HEK293 (cell line): ENCODE measurements at regions not wholly inside any gene's neighbourhood (a gene's known extent, or its start where the extent isn't known, plus 50 kb on each side); places are given as distances from the start of the nearest gene placed in this dataset.

Source experiments
- CTCF ChIA-PET: fragments of 350-600 bp; formaldehyde crosslinking; extraction: SDS; loops from one replicate; lab custom pipeline; 2021; ENCODE audit warnings: antibody characterized with exemption; lab: Yijun Ruan, JAX
- POLR2A ChIA-PET: fragments of 300-600 bp; formaldehyde crosslinking; extraction: SDS; loops from one replicate; lab custom pipeline; 2020; ENCODE audit warnings: antibody characterized with exemption, inconsistent platforms; lab: Yijun Ruan, JAX
- H3K27ac ChIP-seq: fragments of 200-500 bp; sonication (Bioruptor generic); 2 replicates; pipeline ENCODE4 v1.5.1; 2014; ENCODE audit warnings: low read depth, low read length, control low read depth, inconsistent platforms; ENCODE audit errors: extremely low read depth
- H3K36me3 ChIP-seq, 2 experiments: fragments of 200-500 bp in 1 of 2; sonication (Bioruptor generic) in 1 of 2; 1 replicate in 1 of 2; 2 replicates in 1 of 2; pipeline ENCODE4 v1.5.1; 2014 to 2017; ENCODE audit warnings: inconsistent platforms in 2 of 2, low read length in 2 of 2; ENCODE audit not compliant: control insufficient read depth in 2 of 2, insufficient read depth in 1 of 2
- H3K4me1 ChIP-seq: fragments of 200-500 bp; sonication (Bioruptor generic); 2 replicates; pipeline ENCODE4 v1.5.1; 2014; ENCODE audit warnings: mild to moderate bottlenecking, low read length, inconsistent platforms; ENCODE audit not compliant: control insufficient read depth, insufficient read depth
- H3K4me3 ChIP-seq: 2 replicates; pipeline ENCODE4 v1.5.1; 2011; ENCODE audit warnings: low read depth, mild to moderate bottlenecking, control low read depth, low read length, moderate library complexity
- H3K9me3 ChIP-seq: fragments of 200-500 bp; sonication (Bioruptor generic); 2 replicates; pipeline ENCODE4 v1.5.1; 2014; ENCODE audit warnings: low read depth, low read length, inconsistent platforms; ENCODE audit not compliant: control insufficient read depth, insufficient read depth
- AEBP2 ChIP-seq: fragments of 450-650 bp; formaldehyde crosslinking; IDR thresholded peaks from 2 replicates; pipeline ENCODE4 v1.5.1; 2016; ENCODE audit warnings: missing biosample characterization, missing genetic modification characterization, borderline replicate concordance
- FEZF1 ChIP-seq: fragments of 450-650 bp; formaldehyde crosslinking; IDR thresholded peaks from 2 replicates; pipeline ENCODE4 v1.5.1; 2016; ENCODE audit warnings: missing biosample characterization, missing genetic modification characterization
- GLIS1 ChIP-seq: fragments of 450-650 bp; formaldehyde crosslinking; IDR thresholded peaks from 2 replicates; pipeline ENCODE4 v1.5.1; 2016; ENCODE audit warnings: missing biosample characterization, missing genetic modification characterization
- KLF8 ChIP-seq: fragments of 450-650 bp; formaldehyde crosslinking; IDR thresholded peaks from 2 replicates; pipeline ENCODE4 v1.5.1; 2016; ENCODE audit warnings: missing biosample characterization, missing genetic modification characterization
- PRDM10 ChIP-seq: fragments of 450-650 bp; formaldehyde crosslinking; IDR thresholded peaks from 2 replicates; pipeline ENCODE4 v1.5.1; 2016; ENCODE audit warnings: missing biosample characterization, missing genetic modification characterization
- PRDM6 ChIP-seq: fragments of 450-650 bp; formaldehyde crosslinking; IDR thresholded peaks from 2 replicates; pipeline ENCODE4 v1.5.1; 2017; ENCODE audit warnings: missing biosample characterization, missing genetic modification characterization
- RBAK ChIP-seq: fragments of 450-650 bp; formaldehyde crosslinking; IDR thresholded peaks from 2 replicates; pipeline ENCODE4 v1.5.1; 2016; ENCODE audit warnings: missing biosample characterization, missing genetic modification characterization
- SALL2 ChIP-seq: fragments of 450-650 bp; formaldehyde crosslinking; IDR thresholded peaks from 2 replicates; pipeline ENCODE4 v1.5.0; 2017; ENCODE audit warnings: missing biosample characterization, mild to moderate bottlenecking, missing genetic modification characterization, borderline replicate concordance
- ZBTB17 ChIP-seq: fragments of 450-650 bp; formaldehyde crosslinking; IDR thresholded peaks from 2 replicates; pipeline ENCODE4 v1.5.1; 2016; ENCODE audit warnings: missing biosample characterization, missing genetic modification characterization
- ZNF121 ChIP-seq: fragments of 450-650 bp; formaldehyde crosslinking; IDR thresholded peaks from 2 replicates; pipeline ENCODE4 v1.5.1; 2016; ENCODE audit warnings: missing biosample characterization, missing genetic modification characterization
- ZNF223 ChIP-seq: fragments of 450-650 bp; formaldehyde crosslinking; IDR thresholded peaks from 2 replicates; pipeline ENCODE4 v1.5.1; 2016; ENCODE audit warnings: missing biosample characterization, missing genetic modification characterization
- ZNF341 ChIP-seq: fragments of 450-650 bp; formaldehyde crosslinking; IDR thresholded peaks from 2 replicates; pipeline ENCODE4; 2016; ENCODE audit warnings: low read depth, missing biosample characterization, missing genetic modification characterization
- ZNF473 ChIP-seq: fragments of 450-650 bp; formaldehyde crosslinking; IDR thresholded peaks from 2 replicates; pipeline ENCODE4 v1.5.1; 2017; ENCODE audit warnings: missing biosample characterization, missing genetic modification characterization
- ZNF501 ChIP-seq: fragments of 450-650 bp; formaldehyde crosslinking; IDR thresholded peaks from 2 replicates; pipeline ENCODE4 v1.5.1; 2016; ENCODE audit warnings: missing biosample characterization, missing genetic modification characterization
- ZNF704 ChIP-seq: fragments of 450-650 bp; formaldehyde crosslinking; IDR thresholded peaks from 2 replicates; pipeline ENCODE4 v1.5.1; 2016; ENCODE audit warnings: missing biosample characterization, missing genetic modification characterization
- TF ChIP-seq, protein P1 (sequence below): fragments of 450-650 bp; formaldehyde crosslinking; IDR thresholded peaks from 2 replicates; pipeline ENCODE4 v1.5.1; 2016; ENCODE audit warnings: missing biosample characterization, missing genetic modification characterization
- TF ChIP-seq, protein P2 (sequence below): fragments of 450-650 bp; formaldehyde crosslinking; IDR thresholded peaks from 2 replicates; pipeline ENCODE4 v1.5.1; 2016; ENCODE audit warnings: missing biosample characterization, missing genetic modification characterization

DNA sequence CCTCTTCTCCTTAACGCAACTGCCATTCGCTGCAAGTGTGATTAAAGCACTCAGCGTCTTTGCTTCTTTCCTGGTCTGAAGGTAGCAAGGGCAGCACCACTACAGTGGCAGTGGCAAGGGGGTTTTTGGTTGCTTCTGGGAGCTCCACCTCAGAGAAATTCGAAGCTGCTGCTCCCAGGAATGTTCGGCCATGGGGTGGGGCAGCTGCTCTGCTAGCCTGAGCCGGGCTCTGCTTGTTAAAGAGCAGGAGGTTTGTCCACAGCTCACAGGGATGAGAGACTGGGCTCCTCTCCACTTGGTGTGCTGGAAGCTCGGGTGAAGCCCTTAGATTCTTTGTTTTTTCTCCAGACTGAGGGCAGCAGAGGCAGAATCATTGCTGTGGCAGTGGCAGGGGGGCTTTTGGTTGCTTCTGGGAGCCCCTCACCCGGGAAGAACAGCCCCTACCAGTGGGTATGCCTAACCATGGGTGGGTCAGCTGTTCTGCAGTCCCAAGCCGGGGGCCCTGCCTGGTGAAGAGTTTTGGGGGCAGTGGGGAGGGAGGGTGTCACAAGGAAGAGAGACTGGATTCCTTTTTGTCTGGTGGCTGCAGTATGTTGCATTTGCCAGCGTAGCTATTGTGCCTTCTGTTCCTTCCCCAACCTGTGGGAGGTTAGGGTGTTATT is 340.2 kb downstream of the AEBP2 start:
- Histone ChIP-seq H3K9me3 (no peaks in the 10 kb centered on the region), H3K36me3 (no peaks in the 10 kb centered on the region), H3K27ac (no peak overlapping the region), H3K4me1 (no peaks in the 10 kb centered on the region), H3K4me3 (no peak overlapping the region)
- no peak for TF ChIP-seq SALL2
- TF ChIP-seq, protein P1, sequence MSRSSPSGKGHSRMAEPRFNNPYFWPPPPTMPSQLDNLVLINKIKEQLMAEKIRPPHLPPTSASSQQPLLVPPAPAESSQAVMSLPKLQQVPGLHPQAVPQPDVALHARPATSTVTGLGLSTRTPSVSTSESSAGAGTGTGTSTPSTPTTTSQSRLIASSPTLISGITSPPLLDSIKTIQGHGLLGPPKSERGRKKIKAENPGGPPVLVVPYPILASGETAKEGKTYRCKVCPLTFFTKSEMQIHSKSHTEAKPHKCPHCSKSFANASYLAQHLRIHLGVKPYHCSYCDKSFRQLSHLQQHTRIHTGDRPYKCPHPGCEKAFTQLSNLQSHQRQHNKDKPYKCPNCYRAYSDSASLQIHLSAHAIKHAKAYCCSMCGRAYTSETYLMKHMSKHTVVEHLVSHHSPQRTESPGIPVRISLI, result no peak
- TF ChIP-seq PRDM6, result no peak
- no peak for TF ChIP-seq ZNF121 (tag by site-specific recombination)
- no peak for TF ChIP-seq ZNF223 (tag by site-specific recombination)
- TF ChIP-seq GLIS1 (tag by site-specific recombination), result no peak
- no peak for TF ChIP-seq ZBTB17 (tag by site-specific recombination)
- no peak for TF ChIP-seq ZNF341
- TF ChIP-seq AEBP2, result no peak
- TF ChIP-seq KLF8, result no peak
- no peak for TF ChIP-seq ZNF501 (tag by site-specific recombination)
- no peak for TF ChIP-seq ZNF704 (tag by site-specific recombination)
- no peak for TF ChIP-seq FEZF1 (tag by site-specific recombination)
- TF ChIP-seq PRDM10 (tag by site-specific recombination), result no peak
- TF ChIP-seq ZNF473 (tag by site-specific recombination), result no peak
- no peak for TF ChIP-seq RBAK (tag by site-specific recombination)
- TF ChIP-seq, protein P2, sequence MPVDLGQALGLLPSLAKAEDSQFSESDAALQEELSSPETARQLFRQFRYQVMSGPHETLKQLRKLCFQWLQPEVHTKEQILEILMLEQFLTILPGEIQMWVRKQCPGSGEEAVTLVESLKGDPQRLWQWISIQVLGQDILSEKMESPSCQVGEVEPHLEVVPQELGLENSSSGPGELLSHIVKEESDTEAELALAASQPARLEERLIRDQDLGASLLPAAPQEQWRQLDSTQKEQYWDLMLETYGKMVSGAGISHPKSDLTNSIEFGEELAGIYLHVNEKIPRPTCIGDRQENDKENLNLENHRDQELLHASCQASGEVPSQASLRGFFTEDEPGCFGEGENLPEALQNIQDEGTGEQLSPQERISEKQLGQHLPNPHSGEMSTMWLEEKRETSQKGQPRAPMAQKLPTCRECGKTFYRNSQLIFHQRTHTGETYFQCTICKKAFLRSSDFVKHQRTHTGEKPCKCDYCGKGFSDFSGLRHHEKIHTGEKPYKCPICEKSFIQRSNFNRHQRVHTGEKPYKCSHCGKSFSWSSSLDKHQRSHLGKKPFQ (tag by site-specific recombination), result no peak
- ChIA-PET CTCF (no interaction called here), POLR2A (no interaction called here)
